RWPE2 (cell line): ENCODE measurements at regions not wholly inside any gene's neighbourhood (a gene's known extent, or its start where the extent isn't known, plus 50 kb on each side); places are given as distances from the start of the nearest gene placed in this dataset.

ENCODE experiments used
- ATAC-seq: fragments of 200-7000 bp; cut with Tn5 transposase; 3 replicates; pipeline ENCODE4 v1.9.1; 2021; ENCODE audit warnings: low read depth
- DNase-seq: peaks from one replicate; pipeline ENCODE4 v3.0.0-alpha.2; 2020; ENCODE audit warnings: low spot score
- H3K27ac ChIP-seq: fragments of 450-650 bp; 2 replicates; pipeline ENCODE4 v1.5.1; 2017; ENCODE audit warnings: mild to moderate bottlenecking; ENCODE audit not compliant: poor library complexity, severe bottlenecking
- H3K27me3 ChIP-seq: fragments of 250-450 bp; sonication (Bioruptor Pico); 2 replicates; pipeline ENCODE4 v1.5.1; 2021; ENCODE audit warnings: mild to moderate bottlenecking, moderate library complexity; ENCODE audit not compliant: insufficient read depth, poor library complexity, severe bottlenecking
- H3K36me3 ChIP-seq: fragments of 250-450 bp; sonication (Bioruptor Pico); 2 replicates; pipeline ENCODE4 v1.5.1; 2020; ENCODE audit warnings: low read depth, mild to moderate bottlenecking, moderate library complexity
- H3K4me1 ChIP-seq: fragments of 250-450 bp; sonication (Bioruptor Pico); 2 replicates; pipeline ENCODE4 v1.5.1; 2021; ENCODE audit warnings: mild to moderate bottlenecking, moderate library complexity; ENCODE audit not compliant: insufficient read depth, poor library complexity, severe bottlenecking
- H3K4me3 ChIP-seq: fragments of 250-450 bp; sonication (Bioruptor Pico); 2 replicates; pipeline ENCODE4 v1.5.1; 2021; ENCODE audit warnings: mild to moderate bottlenecking, moderate library complexity; ENCODE audit not compliant: severe bottlenecking
- H3K9me3 ChIP-seq: fragments of 250-450 bp; sonication (Bioruptor Pico); 2 replicates; pipeline ENCODE4 v1.5.1; 2021; ENCODE audit warnings: mild to moderate bottlenecking, moderate library complexity; ENCODE audit not compliant: severe bottlenecking
- TF ChIP-seq, protein P1 (sequence below): fragments of 450-650 bp; IDR thresholded peaks from one replicate; pipeline ENCODE4 v1.5.1; 2017; ENCODE audit warnings: mild to moderate bottlenecking, moderate library complexity; ENCODE audit not compliant: poor library complexity, severe bottlenecking

DNA sequence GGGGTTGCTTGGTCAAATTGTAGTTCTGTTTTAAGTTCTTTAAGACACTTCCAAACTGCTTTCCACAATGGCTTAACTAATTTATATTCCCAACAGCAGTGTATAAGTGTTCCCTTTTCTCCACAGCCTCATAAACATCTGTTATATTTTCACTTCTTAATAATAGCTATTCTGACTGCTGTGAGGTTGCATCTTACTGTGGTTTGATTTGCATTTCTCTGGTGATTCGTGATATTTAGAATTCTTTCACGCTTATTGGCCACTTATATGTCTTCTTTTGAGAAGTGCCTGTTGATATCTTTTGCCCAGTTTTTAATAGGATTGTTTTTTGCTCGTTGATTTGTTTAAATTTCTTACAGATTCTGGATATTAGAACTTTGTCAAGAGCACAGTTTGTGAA is 278.6 kb upstream of the ITM2A start:
- H3K9me3 ChIP-seq: no peaks in the 10 kb centered on the region
- DNase-seq (no peak), ATAC-seq (no peak)
- H3K4me3 ChIP-seq: no peak overlapping the region
- no peaks in the 10 kb centered on the region for H3K4me1 ChIP-seq
- H3K27me3 ChIP-seq: no peaks in the 10 kb centered on the region
- no peaks in the 10 kb centered on the region for H3K36me3 ChIP-seq
- no peak overlapping the region for H3K27ac ChIP-seq
- TF ChIP-seq, protein P1, sequence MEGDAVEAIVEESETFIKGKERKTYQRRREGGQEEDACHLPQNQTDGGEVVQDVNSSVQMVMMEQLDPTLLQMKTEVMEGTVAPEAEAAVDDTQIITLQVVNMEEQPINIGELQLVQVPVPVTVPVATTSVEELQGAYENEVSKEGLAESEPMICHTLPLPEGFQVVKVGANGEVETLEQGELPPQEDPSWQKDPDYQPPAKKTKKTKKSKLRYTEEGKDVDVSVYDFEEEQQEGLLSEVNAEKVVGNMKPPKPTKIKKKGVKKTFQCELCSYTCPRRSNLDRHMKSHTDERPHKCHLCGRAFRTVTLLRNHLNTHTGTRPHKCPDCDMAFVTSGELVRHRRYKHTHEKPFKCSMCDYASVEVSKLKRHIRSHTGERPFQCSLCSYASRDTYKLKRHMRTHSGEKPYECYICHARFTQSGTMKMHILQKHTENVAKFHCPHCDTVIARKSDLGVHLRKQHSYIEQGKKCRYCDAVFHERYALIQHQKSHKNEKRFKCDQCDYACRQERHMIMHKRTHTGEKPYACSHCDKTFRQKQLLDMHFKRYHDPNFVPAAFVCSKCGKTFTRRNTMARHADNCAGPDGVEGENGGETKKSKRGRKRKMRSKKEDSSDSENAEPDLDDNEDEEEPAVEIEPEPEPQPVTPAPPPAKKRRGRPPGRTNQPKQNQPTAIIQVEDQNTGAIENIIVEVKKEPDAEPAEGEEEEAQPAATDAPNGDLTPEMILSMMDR: no peak

DNA sequence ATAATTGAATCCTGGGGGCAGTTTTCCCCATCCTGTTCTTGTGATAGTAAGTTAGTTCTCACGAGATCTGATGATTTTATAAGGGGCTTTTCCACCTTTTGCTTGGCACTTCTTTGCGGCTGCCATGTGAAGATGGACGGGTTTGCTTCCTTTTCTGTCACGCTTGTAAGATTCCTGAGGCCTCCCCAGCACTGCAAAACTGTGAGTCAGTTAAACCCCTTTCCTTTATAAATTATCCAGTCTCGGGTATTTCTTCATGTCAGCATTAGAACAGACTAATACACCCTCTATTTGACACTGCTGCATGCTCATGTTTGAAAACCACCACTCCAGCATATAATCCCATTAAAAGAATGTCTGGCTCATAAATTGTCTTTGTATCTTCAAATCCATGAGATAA is 264.4 kb upstream of the ITM2A start:
- no peaks in the 10 kb centered on the region for H3K9me3 ChIP-seq
- H3K27me3 ChIP-seq: no peaks in the 10 kb centered on the region
- no peaks in the 10 kb centered on the region for H3K36me3 ChIP-seq
- no peak overlapping the region for H3K4me3 ChIP-seq
- H3K27ac ChIP-seq: no peak overlapping the region
- DNase-seq (no peak), ATAC-seq (no peak)
- TF ChIP-seq, protein P1: no peak
- H3K4me1 ChIP-seq: no peaks in the 10 kb centered on the region

DNA sequence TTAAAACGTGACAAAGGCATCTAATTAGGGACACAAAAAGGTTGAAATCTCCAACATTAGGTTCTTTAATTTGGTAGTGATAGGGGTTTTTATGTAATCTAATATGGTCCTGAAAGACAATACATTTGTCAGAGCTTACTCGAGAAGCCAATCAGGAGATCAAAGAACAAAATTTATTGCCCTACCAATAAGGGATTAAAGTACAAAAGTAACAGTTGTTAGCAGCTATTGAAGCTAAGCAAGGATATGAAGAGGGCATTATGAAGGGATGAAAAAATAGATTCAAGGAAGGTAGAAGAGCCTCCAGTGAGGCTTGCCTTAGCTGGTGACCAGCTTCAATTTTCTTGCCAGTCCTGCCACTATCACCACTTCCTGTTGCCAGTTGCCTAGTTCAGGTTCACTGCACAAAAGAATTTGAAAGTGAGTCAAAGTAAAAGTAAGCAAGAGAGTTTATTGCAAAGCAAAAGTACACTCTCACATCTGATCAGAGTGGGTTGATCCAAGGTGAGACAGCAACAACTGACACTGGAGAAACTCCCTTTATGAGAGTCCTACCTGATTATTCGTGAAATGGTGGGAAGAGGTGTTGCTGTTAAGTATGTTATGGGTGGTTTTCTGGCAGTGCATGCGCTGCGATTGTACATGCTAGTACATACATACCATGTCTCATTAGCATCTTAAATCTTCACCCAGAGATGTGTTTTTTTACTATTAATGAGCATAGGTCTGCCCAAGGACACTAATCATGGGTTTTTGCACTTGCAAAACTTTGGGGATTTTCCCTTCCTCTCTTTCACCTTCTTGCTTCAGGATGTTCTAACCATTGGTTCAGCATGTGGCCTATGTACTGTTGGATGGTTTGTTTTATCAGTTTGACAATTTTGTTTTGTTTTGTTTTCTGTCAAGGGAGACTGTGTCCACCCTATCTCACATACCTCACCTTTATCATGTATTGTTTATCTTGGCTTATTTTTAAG is 263.2 kb upstream of the ITM2A start:
- no peak overlapping the region for H3K4me3 ChIP-seq
- TF ChIP-seq, protein P1: no peak
- no peaks in the 10 kb centered on the region for H3K9me3 ChIP-seq
- DNase-seq (no peak), ATAC-seq (no peak)
- no peak overlapping the region for H3K27ac ChIP-seq
- no peaks in the 10 kb centered on the region for H3K36me3 ChIP-seq
- H3K4me1 ChIP-seq: no peaks in the 10 kb centered on the region
- no peaks in the 10 kb centered on the region for H3K27me3 ChIP-seq

DNA sequence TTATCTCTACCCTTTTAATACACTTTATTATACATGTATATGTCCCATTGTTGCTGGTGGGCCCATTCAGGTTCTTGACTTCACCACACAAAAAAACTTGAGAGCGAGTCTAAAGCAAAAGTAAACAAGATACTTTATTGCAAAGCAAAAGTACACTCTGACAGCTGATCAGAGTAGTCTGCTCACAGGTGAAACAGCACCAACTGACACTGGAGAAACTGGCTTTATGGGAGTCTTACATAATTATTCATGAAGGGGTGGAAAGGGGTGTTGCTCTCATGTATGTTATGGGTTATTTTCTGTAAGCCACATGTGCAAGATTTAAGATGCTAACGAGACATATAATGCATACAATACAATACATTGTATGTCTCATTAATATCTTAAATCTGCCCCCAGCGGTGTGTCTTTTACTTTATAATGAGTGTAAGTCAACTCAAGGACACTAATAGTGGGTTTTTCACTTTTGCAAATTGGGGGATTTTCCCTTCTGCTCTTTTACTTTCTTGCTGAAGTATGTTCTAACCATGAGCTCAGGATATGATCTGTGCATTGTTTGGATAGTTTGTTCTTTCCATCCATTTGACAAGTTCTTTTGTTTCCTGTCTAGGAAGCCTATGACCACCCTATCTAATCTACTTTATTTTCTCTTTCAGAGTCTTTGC is 256.1 kb upstream of the ITM2A start:
- DNase-seq (no peak), ATAC-seq (no peak)
- Histone ChIP-seq H3K27ac (no peak overlapping the region), H3K27me3 (no peaks in the 10 kb centered on the region), H3K4me1 (no peaks in the 10 kb centered on the region), H3K36me3 (no peaks in the 10 kb centered on the region), H3K4me3 (no peak overlapping the region), H3K9me3 (no peaks in the 10 kb centered on the region)
- TF ChIP-seq, protein P1: no peak
